Fibroblast of mammary gland (primary cell): ENCODE measurements at regions not wholly inside any gene's neighbourhood (a gene's known extent, or its start where the extent isn't known, plus 50 kb on each side); places are given as distances from the start of the nearest gene placed in this dataset.

Experiments
- DNase-seq: peaks from one replicate; pipeline ENCODE4 v3.0.0-alpha.2; 2010; ENCODE audit warnings: low read depth
- H3K4me3 ChIP-seq: 2 replicates; pipeline ENCODE4 v1.5.1; 2011; ENCODE audit warnings: low read depth, mild to moderate bottlenecking, low read length, moderate library complexity; ENCODE audit not compliant: control insufficient read depth
- TF ChIP-seq, protein P1 (sequence below): conservative IDR thresholded peaks from 2 replicates; pipeline ENCODE4 v1.5.1; 2011; ENCODE audit warnings: low read depth, low read length, inconsistent platforms; ENCODE audit not compliant: control insufficient read depth, insufficient read depth

DNA sequence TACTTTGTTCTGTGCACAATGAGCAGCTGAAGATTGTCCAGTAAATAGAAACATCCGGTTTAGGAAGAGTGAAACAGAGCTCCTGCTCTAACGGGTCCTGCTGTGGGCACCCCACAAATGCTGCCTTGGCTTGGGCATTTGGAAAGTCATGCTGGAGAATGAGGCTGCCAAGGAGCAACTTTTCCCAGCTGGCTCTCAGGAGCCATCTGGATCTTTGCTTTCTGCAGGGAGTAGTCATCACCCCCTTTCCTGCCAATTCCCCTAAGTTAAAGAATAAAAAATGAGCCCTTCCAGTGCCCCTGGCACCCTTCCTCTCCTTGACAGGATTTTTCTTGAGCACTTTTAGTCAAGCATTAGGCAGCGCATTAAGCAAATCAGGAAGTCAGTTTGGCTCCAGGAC lies 90.0 kb downstream of the FAM43A start:
- DNase-seq: no peak
- TF ChIP-seq, protein P1, sequence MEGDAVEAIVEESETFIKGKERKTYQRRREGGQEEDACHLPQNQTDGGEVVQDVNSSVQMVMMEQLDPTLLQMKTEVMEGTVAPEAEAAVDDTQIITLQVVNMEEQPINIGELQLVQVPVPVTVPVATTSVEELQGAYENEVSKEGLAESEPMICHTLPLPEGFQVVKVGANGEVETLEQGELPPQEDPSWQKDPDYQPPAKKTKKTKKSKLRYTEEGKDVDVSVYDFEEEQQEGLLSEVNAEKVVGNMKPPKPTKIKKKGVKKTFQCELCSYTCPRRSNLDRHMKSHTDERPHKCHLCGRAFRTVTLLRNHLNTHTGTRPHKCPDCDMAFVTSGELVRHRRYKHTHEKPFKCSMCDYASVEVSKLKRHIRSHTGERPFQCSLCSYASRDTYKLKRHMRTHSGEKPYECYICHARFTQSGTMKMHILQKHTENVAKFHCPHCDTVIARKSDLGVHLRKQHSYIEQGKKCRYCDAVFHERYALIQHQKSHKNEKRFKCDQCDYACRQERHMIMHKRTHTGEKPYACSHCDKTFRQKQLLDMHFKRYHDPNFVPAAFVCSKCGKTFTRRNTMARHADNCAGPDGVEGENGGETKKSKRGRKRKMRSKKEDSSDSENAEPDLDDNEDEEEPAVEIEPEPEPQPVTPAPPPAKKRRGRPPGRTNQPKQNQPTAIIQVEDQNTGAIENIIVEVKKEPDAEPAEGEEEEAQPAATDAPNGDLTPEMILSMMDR: no peak
- H3K4me3 ChIP-seq: no peak overlapping the region

DNA sequence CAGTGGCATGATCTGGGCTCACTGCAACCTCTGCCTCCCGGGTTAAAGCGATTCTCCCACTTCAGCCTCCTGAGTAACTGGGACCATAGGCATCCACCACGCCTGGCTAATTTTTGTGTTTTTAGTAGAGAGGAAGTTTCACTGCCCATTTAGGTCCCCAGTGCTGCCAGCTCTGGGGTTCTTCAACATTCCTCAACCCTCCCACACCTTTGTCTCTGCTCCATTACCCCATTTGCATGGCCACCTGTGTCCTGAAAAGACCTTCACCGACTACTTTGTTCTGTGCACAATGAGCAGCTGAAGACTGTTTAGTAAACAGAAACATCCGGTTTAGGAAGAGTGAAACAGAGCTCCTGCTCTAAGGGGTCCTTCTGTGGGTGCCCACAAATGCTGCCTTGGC lies 92.0 kb downstream of the FAM43A start:
- no peak for DNase-seq
- no peak overlapping the region for H3K4me3 ChIP-seq
- TF ChIP-seq, protein P1: no peak

DNA sequence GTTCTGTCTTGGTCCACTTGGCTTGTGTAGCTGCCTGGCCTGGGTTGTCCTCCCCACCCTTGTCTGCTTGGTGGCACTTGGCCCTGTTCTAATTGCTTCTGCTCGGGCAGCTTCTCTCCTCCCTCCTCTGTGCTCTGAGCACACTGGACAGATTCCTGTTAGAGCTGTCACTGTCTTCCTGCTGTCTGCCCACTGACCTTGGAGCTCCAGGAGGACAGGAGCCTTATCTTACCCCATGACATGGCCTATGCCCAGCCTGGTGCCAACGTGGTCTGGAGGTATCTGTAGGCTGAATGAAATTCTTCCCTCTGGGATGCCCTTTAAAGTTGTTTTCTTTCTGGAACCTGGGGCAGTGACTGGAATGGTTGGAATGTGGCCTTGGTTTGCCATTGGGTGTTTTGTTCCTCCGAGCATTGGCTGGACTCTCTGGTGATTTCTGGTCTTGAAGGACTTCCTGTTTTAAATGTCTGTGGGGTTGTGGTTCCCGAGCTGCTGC lies 94.1 kb downstream of the FAM43A start:
- no peak for DNase-seq
- TF ChIP-seq, protein P1: no peak
- H3K4me3 ChIP-seq: no peak overlapping the region

DNA sequence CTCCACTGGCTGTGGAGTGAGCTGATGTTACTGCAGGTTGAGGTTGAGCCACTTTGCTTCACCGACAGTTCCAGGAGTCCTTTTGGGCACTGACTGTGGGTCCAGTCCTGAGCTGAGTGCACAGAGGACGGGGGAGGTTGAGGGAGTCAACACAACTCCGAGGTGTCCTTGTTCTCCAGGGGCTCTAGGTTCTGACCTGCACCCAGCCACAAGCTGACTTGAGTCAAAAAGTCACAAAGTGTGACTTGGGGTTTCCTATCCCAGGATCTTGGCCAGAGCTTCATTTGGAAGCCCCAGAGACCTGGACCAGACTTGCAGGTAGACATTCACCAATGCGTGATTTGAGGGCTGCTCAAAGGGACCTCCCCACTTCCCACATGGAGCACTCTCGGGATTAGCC lies 95.0 kb downstream of the FAM43A start:
- H3K4me3 ChIP-seq: no peak overlapping the region
- DNase-seq: no peak
- TF ChIP-seq, protein P1: no peak

DNA sequence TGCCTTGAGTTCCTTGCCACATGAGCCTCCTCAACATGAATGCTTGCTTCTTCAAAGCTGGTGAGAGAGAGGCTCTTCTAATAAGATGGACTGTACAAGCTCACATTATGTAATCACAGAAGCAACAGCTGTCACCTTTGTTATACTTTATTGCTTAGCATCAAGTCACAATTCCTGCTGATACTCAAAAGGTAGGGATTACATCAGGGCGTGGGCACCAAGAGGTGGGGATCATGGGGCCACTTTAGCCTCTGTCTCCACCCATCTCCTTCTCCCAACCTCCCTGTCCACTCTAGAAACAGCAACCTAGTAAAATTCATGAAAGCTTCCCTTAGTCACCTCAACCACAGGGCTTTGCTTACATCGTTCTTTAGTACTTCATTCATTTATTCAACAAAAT lies 95.9 kb downstream of the FAM43A start:
- no peak for DNase-seq
- TF ChIP-seq, protein P1: no peak
- H3K4me3 ChIP-seq: no peak overlapping the region

DNA sequence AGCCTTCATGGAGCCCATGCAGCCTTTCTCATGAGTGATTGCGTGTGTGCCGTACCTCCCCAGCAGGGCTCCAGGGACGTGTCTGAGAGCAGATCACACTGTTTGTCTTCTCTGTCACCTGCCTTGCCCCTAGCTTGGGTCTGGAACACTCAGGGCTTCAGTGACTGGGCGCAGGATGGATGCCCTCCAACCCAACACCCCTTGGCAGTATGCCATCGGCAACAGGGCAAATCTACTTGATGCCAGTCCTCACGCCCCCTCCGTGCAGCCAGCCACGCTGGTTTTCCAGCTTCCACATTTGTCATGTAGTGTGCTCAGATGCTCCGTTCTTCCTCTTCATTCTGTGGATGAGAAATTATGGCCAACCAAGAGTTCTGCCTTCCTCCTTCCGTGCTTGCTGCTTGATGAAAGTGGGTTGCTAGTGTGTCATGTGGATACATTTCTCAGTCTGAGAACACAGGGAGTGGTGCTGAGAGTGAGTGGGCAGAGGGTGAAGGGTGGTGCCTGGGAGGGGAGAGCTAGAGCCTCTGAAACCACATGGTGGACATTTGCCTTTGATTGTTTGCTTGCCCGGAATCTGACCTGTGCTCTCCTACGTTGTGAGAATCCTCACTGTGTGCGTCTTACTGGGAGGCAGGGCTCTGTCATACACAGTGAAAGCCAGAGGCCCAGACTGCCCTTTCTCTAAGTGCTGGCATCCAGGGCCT lies 97.2 kb downstream of the FAM43A start:
- TF ChIP-seq, protein P1: no peak
- H3K4me3 ChIP-seq: no peak overlapping the region
- peak; percentile 75 for DNase-seq

DNA sequence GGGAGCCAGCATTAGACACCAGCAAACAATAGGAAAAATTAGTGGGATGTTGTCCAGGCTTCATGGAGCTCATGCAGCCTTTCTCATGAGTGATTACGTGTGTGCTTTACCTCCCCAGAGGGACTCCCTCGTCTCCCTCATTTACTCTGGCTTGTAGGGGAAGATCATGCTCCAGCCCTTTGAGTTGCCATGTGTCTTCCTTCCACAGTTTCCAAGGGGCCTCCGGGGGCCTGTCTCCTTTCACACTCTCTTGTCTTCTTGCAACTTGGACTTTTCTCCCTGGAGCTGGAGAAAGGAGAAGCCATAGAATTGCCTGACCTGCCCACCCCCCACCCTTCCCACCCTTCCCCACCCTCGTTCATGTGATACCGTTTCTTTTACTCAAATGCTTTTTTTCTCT lies 98.7 kb downstream of the FAM43A start:
- no peak overlapping the region for H3K4me3 ChIP-seq
- DNase-seq: no peak
- TF ChIP-seq, protein P1: no peak
